ENCODE measurements at regions not wholly inside any gene's neighbourhood (a gene's known extent, or its start where the extent isn't known, plus 50 kb on each side); places are given as distances from the start of the nearest gene placed in this dataset.

DNA sequence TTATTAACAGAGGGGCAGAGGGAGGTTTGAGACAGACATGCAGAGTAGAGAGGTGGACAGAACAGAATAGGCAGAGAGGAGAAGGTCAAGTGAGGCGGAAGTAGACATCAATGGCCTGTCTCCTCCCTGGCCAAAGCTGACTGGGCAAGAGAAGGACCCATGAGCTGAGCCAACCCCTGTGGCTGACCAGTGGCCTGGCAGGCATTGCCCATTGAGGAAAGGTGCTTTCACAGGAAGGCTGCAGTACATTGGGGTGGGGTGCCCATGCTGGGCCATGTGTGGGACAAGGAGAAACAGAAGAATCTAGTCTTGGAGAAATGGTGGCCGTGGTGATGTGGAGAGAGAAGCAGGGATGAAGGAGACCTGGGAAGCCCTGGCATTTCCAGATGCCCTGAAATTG lies 76.0 kb downstream of the MYEOV start:
- no peak overlapping the region for H2AFZ ChIP-seq (ENCODE audit: low read length)
- no peak for ATAC-seq
- H3K9ac ChIP-seq (ENCODE audit: low read length), result no peak overlapping the region
- no peak overlapping the region for H3K4me3 ChIP-seq (ENCODE audit: low read length)
- no peak for DNase-seq
- H3K27me3 ChIP-seq (ENCODE audit: low read length), result no peaks in the 10 kb centered on the region
- H3K9me2 ChIP-seq (replicated peaks; ENCODE audit: low read length), result no peaks in the 10 kb centered on the region
- H3K27ac ChIP-seq (ENCODE audit: low read length), result no peak overlapping the region
- H3K36me3 ChIP-seq (ENCODE audit: low read depth, low read length), result peaks cover 5% of the 10 kb centered on the region; the same call in 1 of the 2 replicates
- no TSS peak for BruUV-seq (replicated peaks)
- no peaks in the 10 kb centered on the region for H4K20me1 ChIP-seq (ENCODE audit: low read length)
- intact Hi-C loops (cut with micrococcal nuclease), result loop anchor here (5.0 kb wide), 3 partner anchors 68 to 267 kb away; no protein-coding TSS in a partner anchor
- POLR2A ChIA-PET (ENCODE audit: unreplicated experiment), result no interaction called here
- no peak overlapping the region for H3K4me2 ChIP-seq (ENCODE audit: low read length)
- H3K4me1 ChIP-seq (ENCODE audit: insufficient read depth, low read length), result peaks cover 28% of the 10 kb centered on the region
- TF ChIP-seq EZH2 (IDR thresholded peaks at IDR 0.05; ENCODE audit: low read length, unreplicated experiment) (no peak), EZH2phosphoT487 (IDR thresholded peaks at IDR 0.05; ENCODE audit: borderline replicate concordance, low read length) (no peak)
- TF ChIP-seq, protein P1, sequence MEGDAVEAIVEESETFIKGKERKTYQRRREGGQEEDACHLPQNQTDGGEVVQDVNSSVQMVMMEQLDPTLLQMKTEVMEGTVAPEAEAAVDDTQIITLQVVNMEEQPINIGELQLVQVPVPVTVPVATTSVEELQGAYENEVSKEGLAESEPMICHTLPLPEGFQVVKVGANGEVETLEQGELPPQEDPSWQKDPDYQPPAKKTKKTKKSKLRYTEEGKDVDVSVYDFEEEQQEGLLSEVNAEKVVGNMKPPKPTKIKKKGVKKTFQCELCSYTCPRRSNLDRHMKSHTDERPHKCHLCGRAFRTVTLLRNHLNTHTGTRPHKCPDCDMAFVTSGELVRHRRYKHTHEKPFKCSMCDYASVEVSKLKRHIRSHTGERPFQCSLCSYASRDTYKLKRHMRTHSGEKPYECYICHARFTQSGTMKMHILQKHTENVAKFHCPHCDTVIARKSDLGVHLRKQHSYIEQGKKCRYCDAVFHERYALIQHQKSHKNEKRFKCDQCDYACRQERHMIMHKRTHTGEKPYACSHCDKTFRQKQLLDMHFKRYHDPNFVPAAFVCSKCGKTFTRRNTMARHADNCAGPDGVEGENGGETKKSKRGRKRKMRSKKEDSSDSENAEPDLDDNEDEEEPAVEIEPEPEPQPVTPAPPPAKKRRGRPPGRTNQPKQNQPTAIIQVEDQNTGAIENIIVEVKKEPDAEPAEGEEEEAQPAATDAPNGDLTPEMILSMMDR (conservative IDR thresholded peaks at IDR 0.05; ENCODE audit: low read depth, low read length), result no peak
- H3K9me3 ChIP-seq (ENCODE audit: low read length), result no peaks in the 10 kb centered on the region
- CTCF ChIA-PET, result no interaction called here
- H3K79me2 ChIP-seq (ENCODE audit: low read length), result no peaks in the 10 kb centered on the region
- H3F3A ChIP-seq (ENCODE audit: low read length, unreplicated experiment), result no peaks in the 10 kb centered on the region

DNA sequence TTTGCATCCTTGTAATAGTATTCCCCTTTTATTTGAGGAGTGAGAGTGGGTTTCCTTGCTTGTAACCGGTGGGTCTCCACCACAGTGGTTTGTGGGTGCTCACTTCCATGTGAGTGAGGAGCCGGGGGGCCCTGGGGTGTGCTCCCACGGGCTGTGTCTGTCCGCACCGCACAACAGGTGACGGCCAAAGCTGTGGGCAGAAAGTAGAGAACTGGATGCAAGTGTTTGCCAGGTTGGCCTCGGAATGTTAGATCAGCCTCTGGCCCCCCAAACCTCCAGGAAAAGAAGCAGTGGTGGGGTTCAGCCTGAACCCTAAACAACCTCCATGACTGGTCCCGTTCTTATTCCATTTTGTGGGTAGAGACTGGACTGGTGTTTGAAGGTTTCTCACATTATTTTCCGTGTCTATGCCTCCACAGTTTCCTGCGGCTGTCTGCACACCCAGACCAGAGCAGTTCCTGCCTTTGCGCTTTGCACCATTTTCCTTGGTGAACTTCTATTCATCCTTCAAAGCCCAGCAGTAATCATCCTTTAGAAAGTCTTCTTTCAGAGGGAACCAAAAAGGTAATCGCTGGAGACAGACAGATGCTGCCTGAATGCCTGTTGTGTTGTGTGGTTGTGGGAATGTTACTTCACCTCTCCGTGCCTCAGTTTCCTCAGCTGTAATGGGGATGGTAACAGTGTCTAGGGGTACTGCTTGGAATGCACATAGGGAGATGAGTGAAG lies 77.2 kb downstream of the MYEOV start:
- ATAC-seq (no peak), DNase-seq (no peak)
- Histone ChIP-seq H3K4me1 (ENCODE audit: insufficient read depth, low read length) (peaks cover 25% of the 10 kb centered on the region), H3K4me3 (ENCODE audit: low read length) (no peak overlapping the region), H2AFZ (ENCODE audit: low read length) (no peak overlapping the region), H3K9me3 (ENCODE audit: low read length) (no peaks in the 10 kb centered on the region), H3K36me3 (ENCODE audit: low read depth, low read length) (peaks cover 5% of the 10 kb centered on the region; the same call in 1 of the 2 replicates), H3K9me2 (replicated peaks; ENCODE audit: low read length) (no peaks in the 10 kb centered on the region), H3K79me2 (ENCODE audit: low read length) (no peaks in the 10 kb centered on the region), H3F3A (ENCODE audit: low read length, unreplicated experiment) (no peaks in the 10 kb centered on the region), H3K9ac (ENCODE audit: low read length) (no peak overlapping the region), H4K20me1 (ENCODE audit: low read length) (no peaks in the 10 kb centered on the region), H3K4me2 (ENCODE audit: low read length) (no peak overlapping the region), H3K27ac (ENCODE audit: low read length) (no peak overlapping the region), H3K27me3 (ENCODE audit: low read length) (no peaks in the 10 kb centered on the region)
- CTCF ChIA-PET, result no interaction called here
- TF ChIP-seq, protein P1 (conservative IDR thresholded peaks at IDR 0.05; ENCODE audit: low read depth, low read length), result no peak
- no peak for TF ChIP-seq EZH2 (IDR thresholded peaks at IDR 0.05; ENCODE audit: low read length, unreplicated experiment)
- TF ChIP-seq EZH2phosphoT487 (IDR thresholded peaks at IDR 0.05; ENCODE audit: borderline replicate concordance, low read length), result no peak
- POLR2A ChIA-PET (ENCODE audit: unreplicated experiment), result no interaction called here
- intact Hi-C loops (cut with micrococcal nuclease), result no loop called here
- no TSS peak for BruUV-seq (replicated peaks)
